ENCODE measurements at regions not wholly inside any gene's neighbourhood (a gene's known extent, or its start where the extent isn't known, plus 50 kb on each side); places are given as distances from the start of the nearest gene placed in this dataset.
"Not testable (repeated sequence)": the region's sequence is repeated elsewhere in the genome, so short reads cannot be mapped to it uniquely, and the experiment has no call there.

- DNase-seq: no peak
These were observed 96.2 kb upstream of the BTN3A2 start for GRCh38 chr6:26268659-26269402.

- no peak for DNase-seq
These were observed 95.2 kb upstream of the BTN3A2 start for GRCh38 chr6:26269531-26270485.

- DNase-seq: no peak
These were observed 94.5 kb upstream of the BTN3A2 start for GRCh38 chr6:26270486-26270861.

- DNase-seq: no peak
These were observed 93.9 kb upstream of the BTN3A2 start for GRCh38 chr6:26270903-26271667.

- DNase-seq: no peak
These were observed 93.4 kb upstream of the BTN3A2 start for GRCh38 chr6:26271668-26272024.

GRCh38 chr6:26272171-26272637, 92.8 kb upstream of the BTN3A2 start:
- DNase-seq: no peak

GRCh38 chr6:26273673-26274588, 91.1 kb upstream of the BTN3A2 start:
- no peak for DNase-seq

- no peak for DNase-seq
These were observed 89.3 kb upstream of the BTN3A2 start for GRCh38 chr6:26275663-26276062.

- no peak for DNase-seq
These were observed 88.0 kb upstream of the BTN3A2 start for GRCh38 chr6:26276841-26277648.

- DNase-seq: no peak
These were observed 86.5 kb upstream of the BTN3A2 start for GRCh38 chr6:26278536-26278935.

GRCh38 chr6:26279371-26279770, 85.6 kb upstream of the BTN3A2 start:
- DNase-seq: not testable (repeated sequence)

GRCh38 chr6:26280407-26280806, 84.6 kb upstream of the BTN3A2 start:
- DNase-seq: no peak

GRCh38 chr6:26284537-26285142, 80.4 kb upstream of the BTN3A2 start:
- no peak for DNase-seq

GRCh38 chr6:26285143-26286134, 79.6 kb upstream of the BTN3A2 start:
- DNase-seq: peak; percentile 98

GRCh38 chr6:26286168-26286877, 78.7 kb upstream of the BTN3A2 start:
- DNase-seq: peak; percentile 53

GRCh38 chr6:26288155-26288554, 76.8 kb upstream of the BTN3A2 start:
- no peak for DNase-seq

- no peak for DNase-seq
These were observed 74.1 kb upstream of the BTN3A2 start for GRCh38 chr6:26290941-26291340.

GRCh38 chr6:26292709-26293108, 72.3 kb upstream of the BTN3A2 start:
- no peak for DNase-seq

- no peak for DNase-seq
These were observed 70.7 kb upstream of the BTN3A2 start for GRCh38 chr6:26294302-26294701.

All from GDM1 (cell line).